ENCODE measurements at regions not wholly inside any gene's neighbourhood (a gene's known extent, or its start where the extent isn't known, plus 50 kb on each side); places are given as distances from the start of the nearest gene placed in this dataset.

DNA sequence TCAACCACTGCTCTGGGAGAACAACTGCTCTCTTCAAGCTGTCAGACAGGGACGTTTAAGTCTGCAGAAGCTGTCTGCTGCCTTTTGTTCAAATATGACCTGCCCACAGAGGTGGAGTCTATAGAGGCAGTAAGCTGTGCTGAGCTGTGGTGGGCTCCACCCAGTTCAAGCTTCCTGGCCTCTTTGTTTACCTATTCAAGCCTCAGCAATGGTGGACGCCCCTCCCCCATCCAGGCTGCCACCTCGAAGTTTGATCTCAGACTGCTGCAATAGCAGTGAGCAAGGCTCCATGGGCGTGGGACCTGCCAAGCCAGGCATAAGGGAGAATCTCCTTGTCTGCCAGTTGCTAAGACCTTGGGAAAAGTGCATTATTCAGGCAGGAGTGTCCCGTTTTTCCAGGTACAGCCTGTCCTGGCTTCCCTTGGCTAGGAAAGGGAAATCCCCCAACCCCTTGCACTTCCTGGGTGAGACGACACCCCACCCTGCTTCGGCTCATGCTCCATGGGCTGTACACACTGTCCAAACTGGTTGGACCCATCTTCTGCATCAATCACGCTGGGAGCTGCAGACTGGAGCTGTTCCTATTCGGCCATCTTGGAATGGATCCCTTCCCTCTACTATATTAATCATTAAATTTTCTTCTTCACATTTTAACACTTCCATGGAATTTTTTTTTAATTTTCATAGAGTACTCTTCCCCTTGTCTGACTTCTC, 167.0 kb upstream of the UBE2E2 start:
- DNase-seq, result no peak

- no peak for DNase-seq
These were observed 166.4 kb upstream of the UBE2E2 start for GRCh38 chr3:23036728-23037127.

- no peak for DNase-seq
These were observed 164.7 kb upstream of the UBE2E2 start for GRCh38 chr3:23038471-23038870.

- peak; percentile 27 for DNase-seq
These were observed 161.0 kb upstream of the UBE2E2 start for GRCh38 chr3:23041918-23042696.

DNA sequence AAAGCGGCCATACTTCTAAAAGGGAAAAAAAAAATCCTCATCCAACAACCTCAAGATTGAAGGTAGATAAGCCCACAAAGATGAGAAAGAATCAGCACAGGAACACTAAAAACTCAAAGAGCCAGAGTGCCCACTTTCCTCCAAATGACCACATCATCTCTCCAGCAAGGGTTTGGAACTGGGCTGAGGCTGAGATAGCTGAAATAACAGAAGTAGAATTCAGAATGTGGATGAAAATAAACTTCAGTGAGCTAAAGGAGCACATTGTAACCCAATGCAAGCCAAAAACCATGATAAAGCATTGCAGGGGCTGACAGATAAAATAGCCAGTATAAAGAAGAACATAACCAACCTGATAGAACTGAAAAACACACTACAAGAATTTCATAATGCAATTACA, 158.7 kb upstream of the UBE2E2 start:
- no peak for DNase-seq

DNA sequence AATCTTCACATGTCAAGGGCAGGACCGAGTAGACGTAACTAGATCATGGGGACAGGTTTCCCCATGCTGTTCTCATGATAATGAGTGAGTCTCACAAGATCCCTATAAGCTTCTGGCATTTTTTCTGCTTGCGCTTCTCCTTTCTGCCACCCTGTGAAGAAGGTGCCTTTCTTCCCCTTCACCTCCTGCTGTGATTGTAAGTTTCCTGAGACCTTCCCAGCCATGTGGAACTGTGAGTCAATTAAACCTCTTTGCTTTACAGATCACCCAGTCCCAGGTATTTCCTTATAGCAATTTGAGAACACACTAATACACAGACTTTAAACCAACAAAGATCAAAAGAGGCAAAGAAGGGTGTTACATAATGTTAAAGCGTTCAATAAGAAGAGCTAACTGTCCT, 156.6 kb upstream of the UBE2E2 start:
- DNase-seq, result no peak

- no peak for DNase-seq
These were observed 151.6 kb upstream of the UBE2E2 start for GRCh38 chr3:23051240-23052140.

DNA sequence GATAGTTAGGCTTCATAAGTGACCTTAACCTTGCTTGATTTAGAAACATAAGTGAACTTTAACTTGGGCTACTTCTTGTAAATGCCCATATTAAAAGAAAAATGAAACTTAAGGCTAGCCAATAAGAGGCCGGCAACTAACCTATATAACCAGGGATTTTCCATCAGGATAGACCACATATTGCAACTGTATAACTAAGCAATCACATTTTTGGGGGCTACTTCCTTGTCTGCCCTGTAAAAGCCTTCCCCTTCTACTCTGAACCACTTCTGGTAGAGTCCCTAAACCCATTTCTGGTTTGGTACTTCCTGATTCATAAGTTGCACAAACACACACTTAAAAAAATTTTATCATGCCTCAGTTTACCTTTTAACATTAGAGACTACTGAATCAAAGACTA, 150.9 kb upstream of the UBE2E2 start:
- DNase-seq, result no peak

DNA sequence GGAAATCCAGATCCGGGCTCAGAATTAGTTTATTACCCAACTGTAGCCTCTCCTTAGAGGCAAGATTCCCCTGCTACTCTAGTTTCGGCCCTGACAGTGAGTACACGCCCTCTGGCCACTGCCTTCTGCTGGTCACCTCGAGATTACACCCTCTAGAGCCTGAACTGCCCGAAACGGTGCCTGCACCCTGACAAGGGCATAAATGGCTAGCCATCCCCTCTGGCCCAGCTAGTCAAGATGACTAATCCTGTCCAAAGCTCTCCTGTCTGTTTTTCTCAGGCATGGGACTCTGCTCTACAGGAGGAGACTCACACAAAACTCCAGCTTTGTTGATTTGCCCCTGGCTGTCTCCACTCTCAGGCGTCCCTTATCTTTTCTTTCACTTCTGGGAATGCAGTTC, 150.5 kb upstream of the UBE2E2 start:
- no peak for DNase-seq

DNA sequence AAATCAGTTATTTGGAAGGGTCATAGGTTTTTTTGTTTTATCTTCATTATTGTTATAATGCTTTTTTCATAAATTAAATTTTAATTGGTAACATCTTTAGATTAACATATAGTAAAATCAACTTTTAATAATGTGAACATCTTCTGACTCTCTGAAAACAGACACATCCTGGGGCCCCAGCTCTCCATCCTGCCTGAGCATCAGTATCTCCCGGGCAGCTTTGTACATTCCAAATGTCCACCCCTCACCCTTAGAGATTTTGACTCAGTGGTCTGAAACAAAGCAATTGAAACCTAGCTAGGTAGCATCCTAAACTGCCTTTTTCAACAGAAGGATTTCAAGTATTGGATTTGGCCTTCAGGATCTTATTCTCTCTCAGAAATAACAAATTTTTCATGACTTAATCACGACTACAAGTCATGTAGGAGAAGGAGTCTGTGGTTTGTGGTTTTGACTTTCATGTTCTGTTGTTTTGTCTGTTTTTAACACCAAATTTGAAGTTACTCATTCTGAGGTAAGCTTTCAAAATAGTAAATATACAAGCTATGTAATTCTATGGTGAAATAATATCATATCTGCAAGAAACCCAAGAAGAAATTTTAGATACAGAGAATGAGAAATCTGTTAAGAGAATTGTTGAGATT, 147.3 kb upstream of the UBE2E2 start:
- DNase-seq, result peak; percentile 85

GRCh38 chr3:23062582-23062981, 140.5 kb upstream of the UBE2E2 start:
- DNase-seq, result no peak

- DNase-seq, result no peak
These were observed 140.1 kb upstream of the UBE2E2 start for GRCh38 chr3:23062982-23063381.

DNA sequence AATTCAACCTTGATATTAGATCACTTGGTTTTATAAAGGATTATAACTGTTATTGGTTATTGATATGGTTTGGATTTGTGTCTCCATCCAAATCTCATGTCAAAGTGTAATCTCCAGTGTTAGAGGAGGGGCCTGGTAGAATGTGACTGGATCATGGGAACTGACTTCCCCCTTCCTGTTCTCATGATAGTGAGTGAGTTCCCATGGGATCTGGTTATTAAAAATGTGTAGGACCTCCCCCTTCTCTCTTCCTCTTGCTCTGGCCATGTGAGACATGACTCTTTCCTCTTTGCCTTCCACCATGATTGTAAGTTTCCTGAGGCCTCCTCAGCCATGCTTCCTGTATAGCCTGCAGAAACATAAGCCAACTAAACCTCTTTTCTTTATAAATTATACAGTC, 136.0 kb upstream of the UBE2E2 start:
- no peak for DNase-seq

GRCh38 chr3:23068016-23068728, 135.0 kb upstream of the UBE2E2 start:
- no peak for DNase-seq

DNA sequence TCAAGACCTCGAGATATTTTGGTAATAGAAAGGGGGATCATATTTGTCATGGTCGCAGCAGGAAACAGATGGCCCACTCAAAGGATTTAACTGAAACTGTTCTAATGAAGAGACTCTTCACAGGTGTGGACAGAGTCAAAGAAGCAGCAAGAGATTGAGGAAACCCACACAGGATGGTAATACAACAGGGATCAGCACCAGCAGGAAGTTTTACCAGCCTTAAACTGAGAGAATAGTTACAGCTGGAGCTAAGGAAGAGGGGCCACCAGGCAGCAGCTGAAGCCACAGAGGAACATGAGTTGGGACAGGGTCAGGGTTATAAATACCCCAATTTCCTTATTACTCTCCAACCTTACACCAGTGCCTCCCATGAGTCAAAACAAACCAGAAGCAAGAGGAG, 131.8 kb upstream of the UBE2E2 start:
- no peak for DNase-seq

- no peak for DNase-seq
These were observed 131.4 kb upstream of the UBE2E2 start for GRCh38 chr3:23071758-23072157.

- no peak for DNase-seq
These were observed 130.4 kb upstream of the UBE2E2 start for GRCh38 chr3:23072693-23073092.

DNA sequence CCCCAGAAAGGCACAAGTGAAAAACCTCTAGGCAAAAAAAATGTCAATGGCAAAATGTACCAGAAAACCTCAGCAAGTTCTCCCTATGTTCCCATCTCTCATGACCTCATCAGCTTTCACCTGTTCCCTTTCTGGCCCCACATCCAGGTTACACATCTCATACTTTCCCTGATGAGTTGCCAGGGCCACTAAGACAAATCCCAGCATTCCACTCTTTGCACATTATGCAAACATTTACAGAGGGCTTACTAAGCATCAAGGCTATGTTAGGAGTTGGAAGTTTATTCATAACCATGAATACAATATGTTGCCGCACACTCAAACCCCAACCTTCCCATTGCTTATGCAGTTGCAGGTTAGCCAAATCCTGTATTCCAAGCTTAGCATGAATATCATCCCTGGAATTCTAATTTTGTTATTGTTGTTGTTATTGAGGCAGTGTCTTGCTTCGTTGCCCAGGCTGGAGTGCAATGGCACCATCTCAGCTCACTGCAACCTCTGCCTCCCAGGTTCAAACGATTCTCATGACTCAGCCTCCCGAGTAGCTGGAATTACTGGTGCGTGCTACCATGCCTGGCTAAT, 129.3 kb upstream of the UBE2E2 start:
- DNase-seq, result no peak

GRCh38 chr3:23075496-23075895, 127.6 kb upstream of the UBE2E2 start:
- peak; percentile 80 for DNase-seq

GRCh38 chr3:23076437-23076836, 126.7 kb upstream of the UBE2E2 start:
- no peak for DNase-seq

GRCh38 chr3:23077126-23077525, 126.0 kb upstream of the UBE2E2 start:
- DNase-seq, result no peak

- no peak for DNase-seq
These were observed 124.4 kb upstream of the UBE2E2 start for GRCh38 chr3:23078735-23079134.
